Caki2 (cell line): ENCODE measurements at regions not wholly inside any gene's neighbourhood (a gene's known extent, or its start where the extent isn't known, plus 50 kb on each side); places are given as distances from the start of the nearest gene placed in this dataset.

ENCODE experiments used
- DNase-seq: peaks from one replicate; pipeline ENCODE4 v3.0.0-alpha.2; 2015; ENCODE audit warnings: low read depth
- in situ Hi-C: cut with HindIII; loops from 2 replicates; pipeline ENCODE4 v1.10.0; 2016; ENCODE audit warnings: low sequenced_read_pairs, low pct_unique_long_range_greater_than_20kb, mixed read lengths

GRCh38 chr9:105828171-105828570 lies 133.8 kb downstream of the TMEM38B start:
- in situ Hi-C loops: no loop called here

GRCh38 chr9:105828596-105829213 lies 134.4 kb downstream of the TMEM38B start:
- no peak for DNase-seq
- in situ Hi-C loops: no loop called here

More at GRCh38 chr9:105828171-105828570, 133.8 kb downstream of the TMEM38B start:
- DNase-seq: no peak

- no peak for DNase-seq
- in situ Hi-C loops: no loop called here
These were observed 136.1 kb downstream of the TMEM38B start for GRCh38 chr9:105830461-105830860.

GRCh38 chr9:105832096-105832710 lies 137.9 kb downstream of the TMEM38B start:
- in situ Hi-C loops: no loop called here
- DNase-seq: no peak

- DNase-seq: no peak
- in situ Hi-C loops: no loop called here
These were observed 139.1 kb downstream of the TMEM38B start for GRCh38 chr9:105833271-105833975.

GRCh38 chr9:105834404-105834803 lies 140.1 kb downstream of the TMEM38B start:
- in situ Hi-C loops: no loop called here
- DNase-seq: no peak

GRCh38 chr9:105835721-105836120 lies 141.4 kb downstream of the TMEM38B start:
- in situ Hi-C loops: no loop called here
- DNase-seq: no peak

GRCh38 chr9:105836936-105837660 lies 142.8 kb downstream of the TMEM38B start:
- in situ Hi-C loops: no loop called here
- no peak for DNase-seq

GRCh38 chr9:105841562-105841961 lies 147.2 kb downstream of the TMEM38B start:
- in situ Hi-C loops: no loop called here
- DNase-seq: no peak

- peak; percentile 8 for DNase-seq
- in situ Hi-C loops: no loop called here
These were observed 147.8 kb downstream of the TMEM38B start for GRCh38 chr9:105842023-105842644.

GRCh38 chr9:105846825-105847224 lies 152.5 kb downstream of the TMEM38B start:
- in situ Hi-C loops: no loop called here
- no peak for DNase-seq

GRCh38 chr9:105850852-105851500 lies 156.6 kb downstream of the TMEM38B start:
- in situ Hi-C loops: no loop called here

GRCh38 chr9:105854026-105854782 lies 159.9 kb downstream of the TMEM38B start:
- in situ Hi-C loops: no loop called here
- no peak for DNase-seq

More at GRCh38 chr9:105850852-105851500, 156.6 kb downstream of the TMEM38B start:
- DNase-seq: no peak

- in situ Hi-C loops: no loop called here
- DNase-seq: no peak
These were observed 160.7 kb downstream of the TMEM38B start for GRCh38 chr9:105854783-105855724.

- in situ Hi-C loops: no loop called here
- no peak for DNase-seq
These were observed 161.6 kb downstream of the TMEM38B start for GRCh38 chr9:105855987-105856386.

GRCh38 chr9:105858006-105858690 lies 163.8 kb downstream of the TMEM38B start:
- in situ Hi-C loops: no loop called here
- no peak for DNase-seq
